RPMI7951 (cell line): ENCODE measurements at regions not wholly inside any gene's neighbourhood (a gene's known extent, or its start where the extent isn't known, plus 50 kb on each side); places are given as distances from the start of the nearest gene placed in this dataset.
"Not testable (repeated sequence)": the region's sequence is repeated elsewhere in the genome, so short reads cannot be mapped to it uniquely, and the experiment has no call there.

ENCODE experiments used
- DNase-seq: peaks from one replicate; pipeline ENCODE4 v3.0.0-alpha.2; 2012; ENCODE audit warnings: low read depth

DNA sequence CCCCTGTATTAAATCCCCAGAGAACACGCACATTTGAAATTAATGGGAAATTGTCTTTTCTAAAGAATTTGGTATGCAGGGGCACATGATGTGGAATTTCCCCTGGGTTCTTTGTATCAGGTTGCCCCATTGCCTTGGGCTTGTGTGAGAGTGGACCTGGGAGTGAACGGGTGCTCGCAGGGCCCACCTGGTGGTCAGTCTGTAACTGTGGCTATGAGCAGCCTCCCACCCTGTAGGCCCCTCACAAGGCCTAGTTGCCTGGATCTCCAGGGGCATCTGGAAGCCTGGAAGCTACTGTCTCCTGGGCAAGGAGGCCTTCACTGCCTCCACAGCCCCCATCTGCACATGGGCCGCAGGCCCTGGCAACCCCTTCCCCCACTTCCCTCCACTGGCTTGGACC lies 96.7 kb downstream of the SLC25A47 start:
- DNase-seq, result no peak

DNA sequence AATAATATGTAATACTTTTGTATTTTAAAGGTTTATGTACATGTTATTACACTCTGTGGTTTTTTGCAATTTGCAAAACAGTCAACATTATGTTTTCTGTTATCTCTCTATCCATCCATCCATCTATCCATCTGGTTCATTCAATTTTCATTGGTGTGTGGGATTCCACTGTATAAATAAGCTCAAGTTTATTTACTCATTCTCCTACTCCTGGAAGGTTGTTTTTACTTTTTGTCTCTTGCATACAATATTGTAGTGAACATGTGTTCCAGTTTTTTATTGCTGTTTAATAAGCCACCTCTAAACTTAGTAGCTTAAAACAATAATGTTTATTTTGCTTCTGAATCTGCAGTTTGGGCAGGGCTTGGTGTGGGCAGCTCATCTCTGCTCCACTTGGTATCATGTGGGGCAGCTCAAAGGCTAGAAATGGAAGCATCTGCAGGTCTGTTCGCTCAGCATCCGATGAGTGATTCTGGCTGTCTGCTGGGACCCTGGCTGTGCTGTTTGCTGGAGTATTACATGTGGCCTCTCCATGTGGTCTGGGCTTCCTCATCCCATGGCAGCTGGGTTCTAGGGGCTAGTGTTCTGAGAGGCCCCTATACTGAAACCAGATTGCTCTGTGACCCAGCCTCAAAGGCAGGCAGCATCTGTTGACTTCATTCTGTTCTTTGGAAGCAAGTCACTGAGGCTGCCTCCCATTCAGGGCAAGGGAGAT lies 98.8 kb downstream of the SLC25A47 start:
- DNase-seq, result no peak

DNA sequence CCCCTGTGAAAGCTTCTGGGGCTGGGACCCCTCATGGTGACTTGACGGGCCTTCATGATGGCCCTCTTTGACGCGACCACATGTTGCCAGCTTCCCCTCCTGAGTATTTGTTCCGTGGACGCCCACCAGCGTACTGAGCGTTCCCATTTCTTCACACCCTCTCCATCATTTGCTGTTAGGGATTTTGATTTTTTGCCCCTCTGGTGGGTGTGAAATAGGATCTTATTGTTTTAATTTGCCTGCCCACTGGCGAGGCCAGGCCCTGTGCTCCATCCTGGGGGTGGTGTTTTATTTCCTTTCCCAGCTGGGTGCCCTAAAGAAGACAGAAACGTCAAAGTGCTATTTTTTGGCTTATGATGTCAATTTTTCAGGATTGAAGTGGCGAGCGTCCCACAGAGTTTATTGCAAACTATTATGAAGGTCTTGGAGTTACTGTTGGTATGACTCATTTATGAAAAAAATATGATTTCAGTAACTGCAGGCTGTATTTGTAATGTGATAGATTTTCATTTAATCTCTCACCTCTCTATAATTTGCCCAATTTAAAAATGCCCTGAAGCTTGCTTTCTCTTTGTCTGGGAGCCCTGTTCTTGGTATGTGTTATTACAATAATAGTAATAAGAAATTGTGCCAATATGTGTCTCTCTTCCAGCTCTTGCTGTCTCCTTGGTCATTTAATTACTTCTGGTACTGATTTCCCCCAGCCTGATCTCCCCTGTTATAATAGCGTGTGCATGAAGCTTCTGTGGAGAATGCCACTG lies 99.6 kb downstream of the SLC25A47 start:
- no peak for DNase-seq

DNA sequence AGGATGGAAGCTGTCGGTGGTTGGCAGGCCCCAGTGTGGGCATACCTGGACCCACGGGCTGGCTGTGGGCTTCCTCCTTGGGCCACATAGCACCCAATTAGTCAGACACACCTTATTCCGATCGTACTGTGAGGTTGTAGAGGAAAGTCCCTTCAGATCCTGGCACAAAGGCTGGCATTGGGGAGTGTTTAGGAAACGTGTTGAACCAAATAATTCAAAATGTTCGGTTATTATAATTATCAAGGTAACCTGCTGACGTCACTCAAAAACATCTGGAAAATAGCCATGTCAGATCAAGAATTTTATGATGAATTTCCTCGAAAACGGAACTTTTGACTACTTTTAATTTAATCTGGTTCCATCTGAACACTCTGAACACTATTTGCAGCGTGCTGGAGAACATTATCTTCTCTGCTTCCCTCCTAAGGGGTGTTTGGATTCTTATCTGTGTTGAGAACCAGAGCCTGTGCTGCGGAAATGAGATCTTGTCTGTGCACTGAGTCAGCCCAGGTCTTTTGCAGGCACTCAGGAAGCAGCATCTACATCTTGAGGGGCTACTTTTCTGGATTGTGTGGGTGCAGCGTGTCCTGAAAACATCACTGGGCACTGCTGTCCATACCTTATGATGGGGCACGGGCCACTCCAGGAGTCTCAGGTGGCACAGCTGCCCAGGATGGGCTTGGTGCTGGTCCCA lies 100.3 kb downstream of the SLC25A47 start:
- no peak for DNase-seq

DNA sequence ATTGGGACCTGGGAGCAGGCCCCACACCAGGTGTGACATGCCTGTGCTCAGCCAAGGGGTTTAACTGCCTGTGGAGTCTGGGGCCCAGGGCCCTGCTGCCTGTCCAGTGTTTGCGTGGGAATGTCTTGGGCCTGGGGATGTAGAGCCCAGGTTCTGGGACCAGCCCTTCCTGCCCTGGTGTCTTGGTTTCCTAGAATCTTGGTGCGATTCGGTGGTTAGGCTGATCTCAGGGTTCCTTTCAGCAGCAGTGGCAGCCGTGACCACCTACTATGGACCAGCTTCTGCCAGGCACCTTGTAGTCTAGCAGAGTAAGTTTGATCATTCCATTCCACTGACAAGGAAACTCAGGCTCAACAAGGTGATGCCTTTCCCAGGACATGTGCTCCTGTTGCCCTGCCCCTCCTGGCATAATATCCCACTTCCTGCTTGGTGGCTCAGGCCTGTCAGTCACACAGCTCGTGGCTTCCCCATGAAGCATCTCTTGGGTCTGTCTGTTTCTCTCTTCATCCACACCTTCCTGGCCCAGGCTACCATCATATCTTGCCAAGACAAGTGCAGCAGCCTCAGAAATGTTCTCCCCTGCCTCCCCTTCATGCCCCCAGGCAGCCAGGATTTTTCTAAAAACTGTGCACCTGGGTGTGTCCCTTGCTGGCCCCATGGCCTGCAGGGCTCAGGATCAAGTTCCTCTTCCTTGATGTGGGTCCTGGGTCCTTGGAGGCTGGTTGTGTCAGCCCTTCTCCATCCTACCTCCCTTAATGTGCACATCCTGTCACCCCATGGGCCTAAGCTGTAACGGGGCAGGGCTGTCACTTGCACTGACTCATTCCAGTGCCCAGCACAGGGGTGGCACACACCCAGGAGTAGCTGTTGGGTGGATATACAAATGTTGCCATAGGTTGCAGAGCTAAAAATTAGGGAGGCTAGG lies 101.6 kb downstream of the SLC25A47 start:
- DNase-seq, result no peak

DNA sequence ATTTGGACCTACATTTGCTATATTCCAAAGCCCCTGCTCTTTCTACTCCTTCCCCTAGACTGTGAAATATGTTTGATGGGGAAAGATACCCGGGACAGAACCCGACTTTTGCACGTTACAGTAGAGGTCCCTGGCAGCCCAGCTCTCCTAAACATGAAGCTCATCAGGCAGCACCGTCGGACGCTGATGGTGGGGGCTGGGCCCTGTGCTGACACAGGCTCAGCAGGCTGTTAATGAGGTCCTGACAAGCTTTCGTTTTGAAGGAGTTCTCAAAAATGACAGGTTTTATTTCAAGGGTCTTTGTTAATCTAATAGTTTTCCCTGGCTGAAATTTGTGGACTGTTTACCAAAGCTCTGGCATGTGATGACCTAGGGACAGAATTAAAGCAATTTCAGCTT lies 102.3 kb downstream of the SLC25A47 start:
- DNase-seq, result no peak

DNA sequence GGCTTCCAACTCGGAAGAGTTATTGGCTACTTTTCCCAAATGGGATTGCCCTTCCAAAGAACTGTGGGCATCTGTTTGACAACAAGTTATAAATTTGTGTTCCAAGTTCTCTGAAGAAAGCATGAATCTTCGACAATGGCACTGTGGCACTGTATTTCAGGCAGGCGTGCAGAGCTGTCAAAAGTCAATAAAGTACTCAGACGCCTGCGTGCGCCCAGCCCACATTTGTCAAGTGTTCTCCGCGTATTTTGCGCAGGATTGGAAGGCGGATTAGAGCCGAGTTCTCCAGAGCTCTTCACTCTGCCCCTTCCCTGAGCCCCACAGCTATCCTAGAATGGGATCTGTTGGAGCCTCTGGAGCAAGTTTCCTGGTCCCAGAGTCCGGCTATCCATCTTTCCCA lies 103.2 kb downstream of the SLC25A47 start:
- no peak for DNase-seq

DNA sequence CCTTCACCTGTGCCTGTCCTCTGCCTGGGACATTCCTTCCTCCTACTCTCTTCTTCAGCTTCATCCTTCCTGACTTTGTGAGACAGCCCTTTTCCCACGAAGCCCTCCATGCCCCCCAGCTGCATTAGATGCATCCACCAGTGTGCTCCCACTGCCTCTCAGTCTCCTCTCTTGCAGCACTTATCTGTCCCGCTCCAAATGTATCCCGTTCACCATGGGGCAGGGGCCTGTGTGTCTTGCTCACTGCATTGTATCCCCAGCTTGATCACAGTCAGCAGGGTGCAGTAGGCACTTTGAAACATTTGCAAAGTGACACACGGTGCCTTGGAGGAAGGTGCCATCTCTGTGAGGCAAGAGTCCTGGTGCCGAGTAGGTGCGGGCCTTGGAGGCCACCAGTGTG lies 104.0 kb downstream of the SLC25A47 start:
- no peak for DNase-seq

DNA sequence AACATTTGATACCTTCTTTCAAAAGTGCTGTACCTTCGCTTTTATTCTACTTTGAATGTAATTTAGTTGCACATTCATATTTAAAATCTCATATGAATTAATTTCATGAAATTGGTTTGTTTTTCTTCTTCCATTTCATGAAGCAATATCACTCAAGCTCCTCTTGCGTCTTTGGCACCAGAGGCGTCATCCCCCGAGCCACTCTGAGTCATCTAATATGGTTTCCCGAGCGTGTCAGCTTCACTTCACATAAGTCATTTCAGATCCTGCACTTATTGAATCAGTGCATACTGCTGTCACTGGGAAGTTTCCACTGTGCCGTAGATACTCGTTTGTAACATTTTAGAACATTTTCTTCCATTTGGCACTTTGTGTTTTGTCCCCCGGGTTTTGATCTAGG lies 105.6 kb downstream of the SLC25A47 start:
- DNase-seq, result peak; percentile 65

DNA sequence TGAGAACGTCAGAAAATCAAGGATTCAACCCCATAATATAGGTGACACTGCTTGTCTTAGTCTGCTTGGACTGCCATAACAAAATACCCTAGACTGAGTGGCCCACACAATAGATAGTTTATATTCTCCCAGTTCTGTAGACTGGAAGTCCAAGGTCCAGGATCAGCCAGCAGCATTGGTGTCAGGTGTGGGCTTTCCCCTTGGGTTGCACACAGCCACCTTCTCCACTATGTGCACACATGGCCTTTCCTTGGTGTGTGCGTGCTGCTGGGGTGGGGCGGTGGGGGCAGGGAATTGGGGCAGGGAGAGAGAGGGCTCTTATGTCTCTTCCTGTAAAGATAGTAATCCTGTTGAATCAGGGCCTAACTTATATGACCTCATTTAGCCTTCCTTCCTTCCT lies 106.4 kb downstream of the SLC25A47 start:
- DNase-seq, result no peak

DNA sequence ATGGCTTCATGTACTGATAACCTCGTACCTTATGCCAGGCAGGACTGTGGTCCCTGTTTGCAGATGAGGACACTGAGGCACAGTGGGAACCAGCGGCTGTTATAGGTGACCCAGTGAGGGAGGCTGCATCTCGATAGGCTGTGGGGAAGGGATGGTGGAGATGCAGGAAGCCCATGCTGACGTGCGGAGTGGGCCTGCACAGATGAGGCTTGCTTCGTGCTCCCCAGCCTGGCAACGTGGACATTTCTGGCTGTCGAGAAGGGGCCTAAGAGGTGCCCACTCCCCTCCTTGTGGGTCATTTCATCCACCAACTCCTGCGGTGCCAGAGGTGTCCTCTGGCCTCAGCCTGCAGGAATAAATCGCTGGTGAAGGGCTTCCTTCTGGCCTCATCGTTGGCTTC lies 107.4 kb downstream of the SLC25A47 start:
- DNase-seq, result no peak

DNA sequence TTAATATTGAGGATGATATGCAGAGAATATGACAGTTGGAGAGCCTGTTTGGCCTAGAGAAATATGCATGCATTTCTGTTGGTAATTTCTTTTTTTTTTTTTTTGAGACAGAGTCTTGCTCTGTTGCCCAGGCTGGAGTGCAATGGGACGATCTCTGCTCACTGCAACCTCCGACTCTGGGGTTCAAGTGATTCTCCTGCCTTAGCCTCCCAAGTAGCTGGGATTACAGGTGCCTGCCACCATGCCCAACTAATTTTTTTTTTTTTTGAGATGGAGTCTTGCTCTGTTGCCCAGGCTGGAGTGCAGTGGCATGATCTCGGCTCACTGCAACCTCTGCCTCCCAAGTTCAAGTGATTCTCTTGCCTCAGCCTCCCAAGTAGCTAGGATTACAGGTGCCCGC lies 108.3 kb downstream of the SLC25A47 start:
- DNase-seq, result not testable (repeated sequence)

DNA sequence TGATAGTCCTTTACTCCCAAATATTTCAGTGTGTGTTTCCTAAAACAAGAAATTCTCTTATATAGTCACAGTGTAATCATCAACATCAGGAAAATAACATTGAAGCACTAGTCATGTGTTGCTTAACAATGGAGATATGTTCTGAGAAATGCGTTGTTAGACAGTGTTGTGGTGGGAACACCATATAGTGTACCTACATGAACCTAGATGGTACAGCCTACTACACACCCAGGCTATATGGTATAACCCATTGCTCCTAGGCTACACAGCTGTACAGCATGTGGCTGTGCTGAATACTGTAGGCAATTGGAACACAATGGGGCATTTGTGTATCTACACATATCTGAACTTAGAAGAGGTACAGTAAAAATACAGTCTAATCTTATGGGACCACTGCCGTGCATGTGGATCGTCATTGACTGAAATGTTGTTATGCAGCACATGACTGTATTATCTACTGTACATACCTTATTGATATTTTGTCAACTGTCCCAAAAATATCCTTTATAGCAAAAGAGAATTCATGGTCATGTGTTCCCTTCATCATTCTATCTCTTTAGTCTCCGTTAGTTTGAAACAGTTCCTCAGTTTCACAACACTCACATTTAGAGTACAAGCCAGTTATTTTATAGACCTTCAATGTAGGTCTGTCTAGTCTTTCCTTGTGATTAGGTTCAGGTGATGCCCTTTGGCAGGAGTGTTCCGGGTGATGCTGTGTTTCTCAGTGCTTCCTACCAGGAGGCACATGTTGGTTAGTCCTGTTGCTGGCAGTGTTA lies 109.7 kb downstream of the SLC25A47 start:
- DNase-seq, result no peak

DNA sequence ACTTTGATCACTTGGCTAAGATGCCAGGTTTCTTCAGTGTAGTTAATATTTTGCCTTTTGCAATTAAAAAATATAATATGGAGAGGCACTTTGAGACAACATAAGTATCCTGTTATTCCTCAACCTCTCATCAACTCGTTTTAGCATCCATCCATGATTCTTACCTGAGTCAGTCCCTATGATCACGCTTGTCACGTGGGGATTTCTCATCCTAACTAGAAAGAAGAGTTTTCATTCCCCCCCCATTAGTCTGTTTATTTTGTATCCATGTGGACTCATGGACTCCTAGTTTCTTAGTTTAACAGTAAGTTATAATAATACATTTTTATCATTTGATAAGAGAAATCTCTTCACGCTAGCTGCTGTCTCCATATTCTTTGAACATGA lies 110.3 kb downstream of the SLC25A47 start:
- no peak for DNase-seq

DNA sequence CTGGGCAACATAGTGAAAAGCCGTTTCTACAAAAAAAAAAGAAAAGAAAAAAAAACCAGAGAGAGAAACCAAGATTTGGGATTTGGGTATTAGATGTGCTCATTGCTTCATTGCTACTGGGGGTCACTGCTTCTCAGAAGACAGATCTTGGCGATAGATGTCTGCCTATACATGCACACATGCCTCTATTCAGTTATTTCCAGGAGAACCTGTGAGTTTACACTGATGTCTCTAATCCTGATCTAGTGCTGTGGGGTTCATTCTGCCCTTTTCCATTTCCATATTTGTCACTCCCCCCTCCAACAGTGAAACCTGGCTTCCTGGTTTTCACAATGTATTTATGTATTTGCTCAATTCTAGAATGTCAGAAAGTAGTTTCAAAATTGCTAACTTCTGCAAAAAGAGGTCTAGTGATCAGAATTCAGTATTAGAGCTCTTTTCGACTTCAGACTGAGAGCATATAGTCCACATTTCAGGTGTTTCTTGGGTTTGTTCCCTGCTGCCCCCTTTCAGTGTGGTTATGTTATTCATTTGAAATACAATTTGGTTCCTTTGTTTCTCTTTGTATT lies 111.0 kb downstream of the SLC25A47 start:
- no peak for DNase-seq

DNA sequence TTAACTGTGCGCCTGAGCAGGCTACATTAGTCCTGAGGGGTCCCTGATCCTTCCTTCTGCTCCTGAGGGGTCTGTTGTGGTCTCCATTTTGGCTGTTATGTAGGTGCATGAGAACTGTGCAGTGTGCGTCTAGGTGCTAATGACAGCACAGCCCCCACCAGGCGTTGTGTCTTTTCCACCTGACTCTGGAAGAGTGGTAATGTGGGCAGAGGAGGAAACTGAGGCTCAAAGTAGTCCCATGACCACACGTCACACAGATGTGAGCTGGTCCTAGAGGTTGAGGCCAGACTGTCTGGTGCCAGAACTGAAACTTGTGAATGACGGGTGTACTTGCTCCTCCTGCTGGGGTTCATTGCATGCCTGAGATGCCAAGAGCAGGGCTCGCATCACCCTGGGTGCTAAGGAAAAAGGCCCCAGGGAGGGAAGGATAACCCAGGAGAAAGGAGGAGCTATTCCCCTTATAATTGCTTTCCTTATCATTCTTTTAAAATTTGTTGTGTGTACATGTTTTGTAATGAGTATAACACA lies 111.8 kb downstream of the SLC25A47 start:
- DNase-seq, result no peak

DNA sequence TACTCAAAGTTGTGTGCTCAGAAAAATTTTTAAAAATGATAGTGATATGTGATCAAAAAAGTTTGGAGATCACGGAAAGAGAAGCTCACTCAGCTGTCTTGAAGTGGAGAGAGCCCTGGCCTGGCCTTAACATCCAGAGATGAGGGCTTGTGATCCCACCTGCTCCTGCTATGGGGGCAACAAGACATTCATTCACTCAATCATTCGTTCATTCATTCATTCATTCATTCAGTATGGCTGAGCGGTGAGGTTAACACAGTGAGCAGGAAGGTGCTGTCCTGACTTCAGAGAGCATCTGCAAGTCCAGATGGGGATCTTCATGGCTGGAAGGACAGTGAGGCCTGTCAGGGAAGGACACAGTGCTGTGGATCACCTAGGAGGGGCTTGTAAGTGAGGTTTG lies 112.3 kb downstream of the SLC25A47 start:
- no peak for DNase-seq

DNA sequence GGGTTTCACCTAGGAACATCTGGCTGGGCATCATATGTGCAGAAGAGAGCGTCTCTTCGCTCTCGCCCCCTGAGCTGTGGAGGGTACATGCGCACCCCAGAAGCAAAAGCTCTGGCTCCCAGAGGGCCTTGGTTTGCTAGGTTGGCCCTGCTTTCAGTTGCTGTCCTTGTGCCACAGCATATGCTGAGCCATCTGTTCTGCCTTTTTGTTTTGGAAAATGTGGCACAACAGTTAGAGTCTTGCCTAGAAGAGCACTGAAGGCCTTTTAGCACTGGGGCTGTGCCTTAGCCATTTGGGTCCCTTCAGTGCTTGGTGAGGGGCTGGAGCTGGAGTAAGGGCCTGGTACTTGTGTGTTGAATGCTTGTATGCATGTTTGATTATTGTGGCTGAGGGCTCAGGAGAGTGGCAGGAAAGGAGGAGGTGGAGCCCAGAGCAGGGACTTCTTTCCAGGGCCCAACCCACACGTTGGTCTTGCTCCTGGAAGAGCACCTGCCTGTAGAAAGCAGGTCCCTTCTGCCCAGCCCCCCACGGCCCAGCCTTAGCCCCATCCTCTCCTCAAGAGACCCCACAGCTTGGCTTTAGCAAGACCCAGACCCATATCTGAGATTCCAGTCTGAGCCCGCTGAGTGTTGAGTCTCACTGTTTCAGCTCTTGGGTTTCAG lies 113.7 kb downstream of the SLC25A47 start:
- DNase-seq, result no peak

DNA sequence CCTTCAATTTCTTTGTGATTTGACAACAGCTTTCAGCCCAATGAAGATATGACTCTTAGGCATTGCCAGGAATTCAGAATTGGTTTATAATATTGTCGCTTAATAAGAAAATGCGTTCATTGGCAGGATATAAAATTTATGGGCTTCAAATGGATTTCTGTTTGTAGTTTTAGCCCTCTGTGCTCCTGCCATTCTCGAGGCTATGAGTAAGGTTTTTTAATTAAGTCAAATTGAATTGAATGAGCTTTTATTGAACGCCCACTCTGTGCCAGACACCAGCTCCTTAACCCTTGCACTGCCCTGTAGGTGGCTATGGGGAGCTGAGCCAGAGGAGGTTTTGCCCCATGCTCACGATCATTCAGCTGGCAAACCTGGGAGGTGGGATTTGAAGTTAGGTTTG lies 115.1 kb downstream of the SLC25A47 start:
- DNase-seq, result no peak
